HG03097 (cell line): ENCODE measurements at regions not wholly inside any gene's neighbourhood (a gene's known extent, or its start where the extent isn't known, plus 50 kb on each side); places are given as distances from the start of the nearest gene placed in this dataset.

Source experiments
- ATAC-seq: cut with Tn5 transposase; IDR thresholded peaks from one replicate; pipeline ENCODE4 v1.9.1; 2021; ENCODE audit not compliant: unreplicated experiment, low FRiP score

DNA sequence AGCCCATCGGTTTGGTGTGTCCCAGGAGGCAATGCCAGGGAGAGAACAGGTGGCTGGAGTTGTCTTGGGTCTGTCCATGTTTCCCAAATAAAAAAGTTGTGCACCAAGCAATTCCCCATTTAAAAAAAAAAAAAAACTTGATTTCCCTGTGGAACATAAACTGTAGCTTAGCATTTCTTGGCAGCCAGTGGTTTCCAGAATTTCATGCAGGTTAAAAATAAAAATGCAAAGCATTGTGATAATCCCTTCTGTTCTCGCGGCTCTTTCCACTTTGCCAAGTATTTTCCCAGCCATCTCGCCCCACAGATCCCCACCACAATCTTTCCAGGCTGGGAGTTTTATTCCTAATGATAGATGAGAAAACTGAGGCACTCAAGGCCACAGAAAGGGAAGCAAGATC lies 51.4 kb upstream of the MSX1 start:
- no peak for ATAC-seq

DNA sequence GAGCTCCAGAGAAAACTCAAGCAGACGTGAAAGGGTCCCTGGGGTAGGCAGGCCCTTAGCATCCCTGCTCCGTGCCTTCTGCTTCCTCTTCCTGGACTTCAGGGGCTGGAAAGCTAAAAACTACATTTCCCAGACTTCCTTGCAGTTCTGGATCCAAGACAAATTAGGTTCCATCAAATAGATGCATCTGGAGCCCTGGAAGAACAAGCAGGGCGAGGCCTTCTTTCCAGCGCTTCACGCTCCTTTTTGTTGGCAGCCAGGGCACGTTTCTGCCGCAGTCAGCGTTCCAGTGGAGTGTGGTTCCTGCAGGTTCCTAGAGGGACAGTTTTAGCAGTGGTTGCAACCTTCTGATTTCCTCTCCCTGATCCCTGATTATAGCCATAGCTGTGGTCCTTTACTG lies 53.6 kb upstream of the MSX1 start:
- no peak for ATAC-seq

DNA sequence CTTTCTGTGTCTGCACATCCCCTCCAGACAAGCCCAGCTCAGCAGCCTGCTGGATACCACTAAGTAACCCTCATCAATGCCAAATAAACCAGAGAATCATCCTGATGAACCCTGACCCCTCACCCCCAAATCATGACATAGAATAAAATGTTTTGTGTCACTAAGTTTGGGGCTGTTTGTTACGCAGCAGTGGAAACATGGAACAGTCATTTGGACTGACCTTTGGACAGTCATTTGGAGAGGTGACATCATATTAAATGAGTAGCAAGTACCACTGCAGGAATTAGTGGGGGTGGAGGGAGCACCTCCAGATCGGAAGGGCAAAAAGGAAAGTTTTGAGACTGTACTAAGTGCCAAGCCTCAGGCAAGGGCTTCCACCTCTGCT lies 55.6 kb upstream of the MSX1 start:
- ATAC-seq = no peak

DNA sequence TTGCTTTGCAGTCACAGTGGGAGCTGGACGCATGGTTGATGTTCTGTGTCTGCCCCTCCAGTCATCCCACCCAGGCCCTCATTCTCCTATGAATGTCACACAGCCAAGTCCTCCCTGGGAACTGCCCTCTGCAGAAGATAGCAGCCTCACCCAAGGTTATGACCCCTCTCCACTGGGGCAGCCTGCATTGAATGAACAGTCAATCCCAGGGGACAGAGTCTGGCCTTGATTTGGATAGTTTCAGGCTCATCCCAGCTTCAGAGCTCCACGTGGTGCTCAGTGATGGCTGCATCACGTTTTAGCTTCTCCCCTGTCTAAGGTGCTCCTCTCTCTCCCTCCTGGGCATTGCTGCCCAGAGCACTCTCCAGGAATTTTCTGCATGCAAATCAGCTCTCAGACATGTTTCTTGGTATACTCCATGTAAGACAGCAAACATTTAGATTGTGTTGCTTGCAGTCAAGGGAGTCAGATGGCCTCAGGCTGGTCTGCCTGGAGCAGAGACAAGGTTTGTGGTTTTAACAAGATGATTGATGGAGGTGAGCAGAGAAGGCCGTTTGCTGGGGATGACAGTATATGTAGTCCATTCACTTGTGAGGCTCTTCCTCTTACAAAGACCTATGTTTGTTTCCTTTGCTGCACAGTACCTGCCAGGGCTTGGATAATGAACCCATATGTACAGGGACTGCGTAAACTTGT lies 56.1 kb upstream of the MSX1 start:
- ATAC-seq = no peak

DNA sequence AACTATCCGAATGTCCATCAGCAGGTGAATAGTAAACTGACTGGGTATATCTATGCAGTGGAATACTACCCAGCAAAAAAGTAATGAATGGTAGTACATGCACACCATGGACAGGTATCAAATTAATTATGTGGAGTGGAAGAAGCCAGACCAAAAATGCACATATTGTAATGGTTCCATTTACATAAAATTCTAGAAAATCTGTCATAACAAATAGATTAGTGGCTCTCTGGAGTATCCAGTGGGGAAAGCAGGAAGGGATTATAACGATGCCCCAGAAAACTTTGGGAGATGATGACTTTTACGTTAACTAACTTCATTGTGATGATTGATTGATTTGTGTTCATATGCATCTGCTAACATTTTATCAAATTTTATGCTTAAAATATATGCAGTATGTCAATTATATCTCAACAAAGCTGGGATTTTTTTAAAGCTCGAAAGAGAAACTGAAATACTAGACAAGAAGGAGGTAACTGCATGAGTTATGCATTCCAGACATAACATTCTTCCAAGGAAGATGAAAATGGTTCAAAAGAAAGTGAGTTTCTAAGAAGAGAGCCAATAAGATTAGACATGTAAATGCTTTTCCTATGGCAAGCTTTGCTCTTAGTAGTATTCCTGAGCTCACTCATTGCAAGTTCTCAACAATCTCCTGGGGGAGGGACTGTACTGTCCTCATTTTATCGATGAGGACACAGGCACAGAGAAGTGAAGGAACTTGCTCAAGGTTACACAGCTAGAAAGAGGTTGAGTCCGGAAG lies 58.6 kb upstream of the MSX1 start:
- ATAC-seq = no peak

DNA sequence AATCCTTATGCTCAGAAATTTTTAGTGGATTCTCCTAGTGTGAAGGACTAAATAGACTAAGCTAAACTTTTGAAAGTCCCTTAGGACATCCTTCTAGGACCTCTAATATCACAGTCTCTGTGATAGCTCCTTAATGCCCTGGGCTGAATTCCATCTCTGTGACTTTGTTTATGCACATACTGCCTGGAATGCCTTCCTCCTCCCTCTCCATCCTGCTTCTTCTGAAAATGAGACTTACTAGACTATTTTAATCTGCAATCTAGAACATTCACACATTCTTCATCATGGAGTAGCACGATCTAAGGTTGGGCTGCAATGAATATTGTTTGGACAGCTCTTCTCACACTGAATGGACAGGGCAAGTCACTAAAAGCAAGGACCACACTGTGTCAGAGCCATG lies 65.0 kb upstream of the MSX1 start:
- no peak for ATAC-seq

DNA sequence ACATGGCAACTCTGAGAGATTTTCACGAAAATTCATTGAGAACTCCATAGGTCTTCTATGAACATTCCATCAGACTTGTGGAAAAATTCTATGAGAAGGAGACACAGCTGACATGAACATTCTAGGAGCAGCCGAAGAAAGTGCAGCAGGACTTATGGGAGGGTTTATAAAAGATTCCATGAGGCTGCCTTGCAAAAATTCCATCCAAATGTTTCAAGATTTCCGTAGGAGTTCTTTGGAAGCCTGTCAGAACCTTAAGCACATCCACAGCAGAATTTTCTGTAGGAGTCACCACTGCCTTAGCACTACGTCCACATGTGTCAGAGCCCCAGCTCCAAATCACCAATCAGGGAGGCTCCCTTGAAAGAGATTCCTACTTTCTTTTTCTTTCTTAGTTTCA lies 67.0 kb upstream of the MSX1 start:
- ATAC-seq = no peak

DNA sequence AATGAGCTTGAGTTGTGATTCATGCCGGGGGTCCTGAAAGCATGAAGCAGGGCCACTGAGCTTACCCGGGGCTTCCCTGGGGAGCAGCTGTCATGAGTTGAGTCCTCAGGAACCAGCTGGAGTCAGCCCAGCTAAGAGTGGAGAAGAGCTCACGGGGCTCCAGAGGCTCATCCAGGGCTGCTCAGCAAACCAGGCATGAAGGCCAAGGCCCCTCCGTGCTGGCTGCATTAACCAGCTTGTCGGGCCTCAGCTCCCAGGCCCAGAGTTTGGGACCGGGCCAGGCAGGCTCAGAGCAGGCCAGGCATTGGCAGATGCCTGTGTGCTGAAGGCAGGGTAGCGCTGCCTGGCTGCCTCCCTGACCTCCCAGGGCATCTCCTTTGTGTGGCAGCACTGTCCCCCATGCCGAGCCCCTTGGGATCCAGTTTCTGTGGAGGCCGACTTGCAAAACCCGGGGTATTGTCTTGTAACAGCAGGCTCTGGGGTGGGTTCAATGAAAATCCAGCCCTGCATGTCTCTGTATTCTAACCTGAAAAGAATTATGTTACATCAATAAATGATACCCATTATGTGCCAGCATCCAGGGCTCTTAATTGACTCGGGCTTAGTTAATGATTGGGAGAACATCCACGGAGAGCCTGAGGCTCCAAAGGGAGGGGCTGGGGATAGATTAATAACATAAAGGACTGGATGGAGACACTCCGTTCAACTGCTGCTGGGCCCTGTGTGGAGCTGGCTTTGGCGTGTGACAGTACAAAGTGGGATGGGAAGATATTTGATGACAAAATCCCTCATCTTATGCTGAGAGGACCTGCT lies 68.0 kb upstream of the MSX1 start:
- no peak for ATAC-seq

DNA sequence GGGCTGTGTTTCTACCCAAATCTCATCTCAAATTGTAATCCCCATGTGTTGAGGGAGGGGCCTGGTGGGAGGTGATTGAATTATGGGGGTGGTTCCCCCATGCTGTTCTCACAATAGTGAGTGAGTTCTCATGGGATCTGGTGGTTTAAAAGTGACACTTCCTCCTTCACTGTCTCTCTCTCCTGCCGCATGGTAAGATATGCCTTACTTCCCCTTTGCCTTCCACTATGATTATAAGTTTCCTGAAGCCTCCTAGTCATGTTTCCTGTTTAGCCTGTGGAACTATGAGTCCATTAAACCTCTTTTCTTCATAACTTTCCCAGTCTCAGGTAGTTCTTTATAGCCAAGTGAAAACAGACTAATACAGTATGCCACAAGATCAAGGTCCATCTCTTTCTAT lies 70.0 kb upstream of the MSX1 start:
- no peak for ATAC-seq

DNA sequence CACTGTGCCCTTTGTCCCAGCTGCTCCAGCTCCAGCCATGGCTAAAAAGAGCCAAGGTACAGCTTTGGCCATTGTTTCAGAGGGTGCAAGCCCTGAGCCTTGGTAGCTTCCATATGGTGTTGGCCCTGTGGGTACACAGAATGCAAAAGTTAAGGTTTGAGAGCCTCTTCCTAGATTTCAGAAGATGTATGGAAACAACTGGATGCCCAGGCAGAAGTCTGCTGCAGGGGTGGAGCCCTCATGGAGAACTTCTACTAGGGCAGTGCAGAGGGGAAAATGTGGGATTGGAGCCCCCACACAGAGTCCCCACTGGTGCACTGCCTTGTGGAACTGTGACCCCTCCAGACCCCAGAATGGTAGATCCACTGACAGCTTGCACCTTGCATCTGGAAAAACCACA lies 70.9 kb upstream of the MSX1 start:
- no peak for ATAC-seq

DNA sequence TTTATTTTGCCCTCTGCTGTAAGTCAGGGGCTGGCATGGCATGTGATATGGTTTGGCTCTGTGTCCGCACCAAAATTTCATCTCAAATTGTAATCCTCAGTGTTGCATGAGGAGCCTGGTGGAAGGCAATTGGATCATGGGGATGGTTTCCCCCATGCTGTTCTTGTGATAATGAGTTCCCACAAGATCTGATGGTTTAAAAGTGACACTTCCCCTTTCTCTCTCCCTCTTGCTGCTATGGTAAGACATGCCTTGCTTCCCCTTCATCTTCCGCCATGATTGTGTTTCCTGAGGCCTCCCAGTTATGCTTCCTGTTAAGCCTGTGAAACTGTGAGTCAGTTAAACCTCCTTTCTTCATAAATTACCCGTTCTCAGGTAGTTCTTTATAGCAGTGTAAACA lies 72.0 kb upstream of the MSX1 start:
- ATAC-seq = no peak

DNA sequence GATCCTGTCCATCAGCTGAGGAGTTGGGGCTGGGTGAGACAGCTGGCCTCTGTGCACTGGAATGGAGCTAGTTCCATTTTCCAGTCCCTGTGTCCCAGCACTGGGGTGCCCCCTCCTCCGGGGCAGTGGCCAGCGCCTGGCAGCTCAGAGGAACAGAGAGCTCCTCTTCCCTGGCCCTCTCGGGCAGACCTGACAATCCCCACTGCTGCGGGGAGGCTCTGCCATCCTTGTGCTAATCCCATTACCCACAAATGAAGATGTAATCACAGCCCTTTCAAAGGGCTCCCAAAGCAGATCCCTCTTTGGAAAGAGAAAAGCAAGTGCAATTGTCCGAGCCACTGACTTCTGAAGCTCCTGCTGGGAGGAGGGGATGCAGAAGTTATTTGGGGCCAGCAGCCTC lies 75.1 kb upstream of the MSX1 start:
- no peak for ATAC-seq

DNA sequence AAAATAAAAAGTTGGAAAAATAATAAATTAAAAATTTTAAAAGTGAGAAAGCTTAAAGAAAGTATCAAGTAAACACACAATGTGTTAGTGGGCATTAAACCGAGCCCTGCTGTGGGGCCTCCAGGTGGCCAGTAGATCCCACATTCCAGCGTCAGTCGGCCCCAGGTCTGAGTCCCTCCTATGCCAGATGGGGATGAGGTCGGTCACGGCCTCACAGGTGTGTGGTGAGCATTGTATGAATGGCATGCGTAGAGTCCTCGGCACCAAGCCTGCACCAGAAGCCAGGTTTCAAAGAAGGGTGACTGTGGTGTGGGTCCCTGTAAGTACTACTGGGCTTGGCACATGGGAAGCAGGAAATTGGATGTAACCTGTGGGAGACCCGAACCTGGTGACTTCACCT lies 75.6 kb upstream of the MSX1 start:
- no peak for ATAC-seq

DNA sequence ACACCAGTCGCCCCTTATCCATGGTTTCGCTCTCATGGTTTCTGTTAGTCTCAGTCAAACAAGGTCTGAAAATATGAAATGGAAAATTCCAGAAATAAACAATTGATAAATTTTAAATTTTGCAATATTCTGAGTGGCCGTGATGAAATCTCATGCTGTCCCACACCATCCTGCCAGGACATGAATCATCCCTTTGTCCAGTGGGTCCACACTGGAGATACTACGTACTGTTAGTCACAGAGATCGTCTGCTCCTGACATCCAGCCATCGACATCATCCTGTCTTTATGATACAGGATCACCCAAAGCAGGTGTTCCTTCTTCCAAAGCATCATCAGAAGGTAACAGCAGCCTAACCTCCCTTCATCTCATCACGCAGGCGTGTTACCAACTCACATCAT lies 76.5 kb upstream of the MSX1 start:
- ATAC-seq = no peak

DNA sequence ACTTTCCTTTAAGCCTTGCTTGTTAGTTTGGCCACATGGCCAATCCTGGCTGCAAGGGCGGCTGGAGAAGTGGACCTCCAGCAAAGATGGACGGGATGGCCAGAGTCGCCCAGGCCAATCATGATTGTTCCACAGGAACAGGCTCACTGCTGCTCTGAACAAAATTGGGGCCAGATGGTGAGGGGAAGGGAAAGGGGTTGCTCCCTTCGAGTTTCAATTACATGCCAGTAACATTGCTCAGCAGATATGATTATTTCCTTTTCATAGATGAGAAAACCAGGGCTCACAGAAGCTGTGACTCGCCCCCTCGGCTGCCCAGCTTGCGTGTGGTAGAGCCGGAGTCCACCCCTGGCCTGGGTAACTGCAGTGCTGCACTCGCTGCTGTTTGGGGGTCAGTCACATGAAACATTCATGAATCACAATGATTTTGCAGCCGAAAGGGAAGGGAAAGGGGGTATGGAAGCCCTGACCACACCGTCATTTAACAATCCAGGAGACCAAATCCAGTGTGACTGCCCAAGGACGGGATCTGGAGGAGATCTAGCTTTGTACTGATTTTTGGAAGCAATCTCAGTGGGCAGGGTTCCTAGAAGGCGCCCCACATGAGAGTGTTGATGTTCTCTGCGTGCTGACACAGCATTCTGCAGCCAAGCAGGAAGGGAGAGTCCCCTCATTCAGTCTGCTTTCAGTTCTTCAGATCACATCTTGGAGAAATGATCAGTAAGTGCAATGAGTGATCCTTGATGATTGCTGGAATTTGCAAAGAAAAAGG lies 77.3 kb upstream of the MSX1 start:
- ATAC-seq = no peak

DNA sequence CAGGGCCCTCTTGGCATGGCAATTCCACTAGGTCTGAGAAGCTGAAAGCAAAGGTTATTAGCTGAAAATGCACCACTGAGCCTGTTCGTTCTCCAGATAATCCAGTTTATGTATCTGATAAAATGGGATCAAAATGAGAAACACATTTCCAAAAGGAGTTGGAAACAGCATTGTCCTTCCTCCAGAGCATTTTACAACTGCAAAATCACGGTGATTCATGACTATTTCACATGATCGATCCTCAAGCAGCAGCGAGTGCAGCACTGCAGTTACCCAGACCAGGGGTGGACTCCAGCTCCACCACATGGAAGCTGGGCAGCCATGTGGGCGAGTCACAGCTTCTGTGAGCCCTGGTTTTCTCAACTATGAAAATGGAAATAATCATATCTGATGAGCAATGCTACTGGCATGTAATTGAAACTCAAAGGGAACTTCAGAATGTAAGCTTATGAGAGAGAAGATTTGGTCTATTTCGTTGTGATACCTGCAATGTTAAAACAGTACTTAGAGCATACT lies 78.7 kb upstream of the MSX1 start:
- no peak for ATAC-seq

DNA sequence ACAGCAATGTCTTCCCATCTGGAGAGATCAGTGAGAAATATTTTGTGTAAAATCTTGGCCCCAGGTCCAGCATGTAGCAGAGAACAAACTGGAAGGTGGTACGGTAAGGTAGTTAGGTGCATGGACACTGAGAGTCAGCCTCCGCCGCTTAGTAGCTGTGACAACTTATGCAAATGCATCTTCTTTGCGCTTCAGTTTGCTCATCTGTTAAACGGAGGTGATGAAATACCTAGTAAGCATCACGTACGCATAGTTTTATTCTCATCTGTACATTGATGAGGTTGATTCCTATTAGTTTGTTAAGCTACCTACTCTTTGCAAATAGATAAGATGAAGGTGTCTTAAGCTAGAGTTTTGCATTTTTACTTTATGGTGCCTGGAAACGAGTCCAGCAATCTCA lies 80.0 kb upstream of the MSX1 start:
- no peak for ATAC-seq

DNA sequence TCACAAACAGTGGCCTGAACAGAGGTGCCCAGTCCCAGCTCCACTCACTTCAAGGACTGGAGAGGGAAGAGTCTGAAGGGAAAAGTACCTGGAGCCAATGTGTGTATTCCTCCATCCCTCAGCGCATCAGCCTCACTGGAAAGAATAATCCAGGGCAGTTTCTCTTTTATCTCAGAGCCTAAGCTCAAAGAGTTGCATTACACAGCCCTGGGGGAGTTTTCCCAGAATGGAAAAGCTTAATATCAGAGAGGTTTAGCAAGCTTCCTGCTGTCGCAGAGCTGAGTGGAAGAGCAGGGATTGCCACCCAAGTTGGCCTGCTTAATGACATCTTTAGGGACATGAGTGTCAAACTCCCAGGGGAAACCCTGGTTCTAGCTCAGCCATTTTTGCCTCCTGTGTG lies 80.4 kb upstream of the MSX1 start:
- ATAC-seq = no peak

DNA sequence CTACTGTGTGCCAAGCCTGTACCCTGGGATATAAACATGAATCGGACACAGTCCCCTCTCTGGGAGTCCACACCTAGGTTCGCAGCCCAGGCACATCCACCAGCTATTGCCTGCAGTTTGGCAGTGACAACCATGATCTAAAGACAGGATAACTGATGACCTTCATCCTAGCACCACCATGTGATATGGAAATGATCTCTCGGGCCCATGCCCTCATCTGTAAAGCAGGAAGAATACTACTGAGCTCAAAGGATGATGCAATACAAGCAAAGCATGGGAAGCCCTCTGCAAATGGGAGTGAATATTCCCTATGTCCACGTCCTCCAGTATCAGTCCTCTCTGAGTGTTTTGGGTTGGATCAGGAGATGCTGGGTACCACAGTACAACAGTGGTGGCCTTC lies 80.9 kb upstream of the MSX1 start:
- ATAC-seq = no peak

DNA sequence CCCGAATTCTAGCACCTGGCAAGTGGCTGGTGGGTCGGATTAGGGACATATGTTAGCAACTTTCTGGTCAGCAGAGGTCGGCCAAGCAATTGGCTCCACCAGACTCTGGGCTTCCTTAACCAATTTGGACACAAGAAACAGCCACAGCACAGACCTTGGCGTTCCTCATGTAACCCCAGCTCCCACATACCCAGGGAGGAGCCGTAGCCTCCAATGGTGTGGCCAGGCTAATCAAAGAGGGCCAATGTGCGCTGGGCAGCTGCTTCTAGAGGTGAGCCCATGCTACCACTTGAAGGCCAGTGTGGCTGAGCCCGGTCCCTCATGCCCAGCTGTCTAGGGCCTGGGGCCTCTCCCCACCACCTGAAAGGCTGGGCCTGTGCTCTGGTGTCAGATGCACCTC lies 82.5 kb upstream of the MSX1 start:
- ATAC-seq = no peak

DNA sequence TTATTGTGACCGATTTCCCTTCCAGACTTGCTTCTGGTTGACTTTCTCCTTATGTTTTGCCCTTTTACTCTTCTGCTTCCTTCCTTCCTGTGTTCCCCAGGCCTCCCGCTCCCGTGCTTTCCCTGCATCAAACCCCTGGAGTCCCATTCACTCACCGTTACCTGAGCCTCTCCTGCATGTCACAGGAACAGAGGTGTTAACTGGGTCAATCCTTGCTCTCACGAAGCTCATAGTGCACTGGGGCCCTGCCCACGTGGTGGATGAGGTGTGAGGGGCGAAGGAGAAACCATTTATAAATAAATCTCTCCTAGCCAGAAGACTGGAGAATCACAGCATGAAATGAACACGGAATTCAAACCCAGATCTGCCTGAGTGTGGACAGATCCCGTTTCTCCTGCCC lies 83.1 kb upstream of the MSX1 start:
- ATAC-seq = no peak
